GM06990 (cell line): ENCODE measurements at regions not wholly inside any gene's neighbourhood (a gene's known extent, or its start where the extent isn't known, plus 50 kb on each side); places are given as distances from the start of the nearest gene placed in this dataset.

ENCODE experiments used
- DNase-seq: peaks from one replicate; pipeline ENCODE4 v3.0.0-alpha.2; 2011; ENCODE audit not compliant: insufficient read length; ENCODE audit errors: extremely low read depth
- H3K27me3 ChIP-seq: replicated peaks from 2 replicates; pipeline ENCODE4 v1.6.0; 2011; ENCODE audit warnings: low read length; ENCODE audit not compliant: control insufficient read depth, insufficient read depth
- H3K36me3 ChIP-seq: 2 replicates; pipeline ENCODE4 v1.5.1; 2011; ENCODE audit warnings: low read length; ENCODE audit not compliant: control insufficient read depth, insufficient read depth
- H3K4me3 ChIP-seq: replicated peaks from 2 replicates; pipeline ENCODE4 v1.5.1; 2011; ENCODE audit warnings: low read depth, mild to moderate bottlenecking, control low read depth, low read length
- TF ChIP-seq, protein P1 (sequence below): IDR thresholded peaks from 2 replicates; pipeline ENCODE4 v1.5.1; 2011; ENCODE audit warnings: low read length, control low read depth, mild to moderate bottlenecking, inconsistent platforms; ENCODE audit not compliant: insufficient read depth, poor library complexity, severe bottlenecking

DNA sequence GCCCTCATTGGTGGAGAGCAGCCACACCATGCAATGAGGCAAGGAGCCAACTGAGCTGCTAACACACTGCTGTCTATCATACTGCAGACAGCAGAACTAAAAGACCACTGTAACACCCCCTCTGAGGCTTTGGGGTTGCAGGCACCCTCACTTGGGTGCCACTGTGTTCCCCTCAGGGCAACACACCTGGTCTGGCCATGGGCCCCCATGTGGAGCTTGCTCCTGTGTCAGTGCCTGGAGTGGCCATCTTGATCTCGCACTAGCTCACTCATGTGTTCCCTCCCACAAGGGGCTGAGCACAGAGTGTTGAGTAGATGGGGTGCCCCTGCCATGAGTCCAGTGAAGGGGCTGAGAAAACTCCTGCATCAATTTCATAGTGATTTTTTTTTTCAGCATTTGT is 532.4 kb upstream of the FTMT start:
- no peaks in the 10 kb centered on the region for H3K27me3 ChIP-seq
- DNase-seq = no peak
- TF ChIP-seq, protein P1, sequence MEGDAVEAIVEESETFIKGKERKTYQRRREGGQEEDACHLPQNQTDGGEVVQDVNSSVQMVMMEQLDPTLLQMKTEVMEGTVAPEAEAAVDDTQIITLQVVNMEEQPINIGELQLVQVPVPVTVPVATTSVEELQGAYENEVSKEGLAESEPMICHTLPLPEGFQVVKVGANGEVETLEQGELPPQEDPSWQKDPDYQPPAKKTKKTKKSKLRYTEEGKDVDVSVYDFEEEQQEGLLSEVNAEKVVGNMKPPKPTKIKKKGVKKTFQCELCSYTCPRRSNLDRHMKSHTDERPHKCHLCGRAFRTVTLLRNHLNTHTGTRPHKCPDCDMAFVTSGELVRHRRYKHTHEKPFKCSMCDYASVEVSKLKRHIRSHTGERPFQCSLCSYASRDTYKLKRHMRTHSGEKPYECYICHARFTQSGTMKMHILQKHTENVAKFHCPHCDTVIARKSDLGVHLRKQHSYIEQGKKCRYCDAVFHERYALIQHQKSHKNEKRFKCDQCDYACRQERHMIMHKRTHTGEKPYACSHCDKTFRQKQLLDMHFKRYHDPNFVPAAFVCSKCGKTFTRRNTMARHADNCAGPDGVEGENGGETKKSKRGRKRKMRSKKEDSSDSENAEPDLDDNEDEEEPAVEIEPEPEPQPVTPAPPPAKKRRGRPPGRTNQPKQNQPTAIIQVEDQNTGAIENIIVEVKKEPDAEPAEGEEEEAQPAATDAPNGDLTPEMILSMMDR = no peak
- H3K36me3 ChIP-seq = no peaks in the 10 kb centered on the region
- H3K4me3 ChIP-seq = no peak overlapping the region

DNA sequence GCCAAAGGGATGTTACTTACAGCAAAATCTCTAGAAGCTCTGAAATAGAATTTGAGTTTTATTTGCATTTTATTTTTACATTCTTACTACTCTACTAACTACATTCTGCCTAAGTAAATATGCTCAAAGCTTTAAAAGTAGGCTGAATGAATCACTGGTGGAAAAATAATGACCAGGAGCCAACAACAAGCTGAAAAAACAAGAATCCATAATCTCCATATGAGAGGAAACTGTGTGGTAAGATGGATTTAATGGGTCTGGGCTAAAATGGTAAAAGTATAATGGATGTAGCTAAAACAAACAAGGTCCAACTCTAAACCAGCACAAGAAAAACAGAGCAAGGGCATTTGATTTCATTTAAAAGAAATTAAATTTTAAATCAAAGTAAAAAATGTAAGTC is 525.8 kb upstream of the FTMT start:
- Histone ChIP-seq H3K27me3 (no peaks in the 10 kb centered on the region), H3K4me3 (no peak overlapping the region), H3K36me3 (no peaks in the 10 kb centered on the region)
- TF ChIP-seq, protein P1 = no peak
- no peak for DNase-seq

DNA sequence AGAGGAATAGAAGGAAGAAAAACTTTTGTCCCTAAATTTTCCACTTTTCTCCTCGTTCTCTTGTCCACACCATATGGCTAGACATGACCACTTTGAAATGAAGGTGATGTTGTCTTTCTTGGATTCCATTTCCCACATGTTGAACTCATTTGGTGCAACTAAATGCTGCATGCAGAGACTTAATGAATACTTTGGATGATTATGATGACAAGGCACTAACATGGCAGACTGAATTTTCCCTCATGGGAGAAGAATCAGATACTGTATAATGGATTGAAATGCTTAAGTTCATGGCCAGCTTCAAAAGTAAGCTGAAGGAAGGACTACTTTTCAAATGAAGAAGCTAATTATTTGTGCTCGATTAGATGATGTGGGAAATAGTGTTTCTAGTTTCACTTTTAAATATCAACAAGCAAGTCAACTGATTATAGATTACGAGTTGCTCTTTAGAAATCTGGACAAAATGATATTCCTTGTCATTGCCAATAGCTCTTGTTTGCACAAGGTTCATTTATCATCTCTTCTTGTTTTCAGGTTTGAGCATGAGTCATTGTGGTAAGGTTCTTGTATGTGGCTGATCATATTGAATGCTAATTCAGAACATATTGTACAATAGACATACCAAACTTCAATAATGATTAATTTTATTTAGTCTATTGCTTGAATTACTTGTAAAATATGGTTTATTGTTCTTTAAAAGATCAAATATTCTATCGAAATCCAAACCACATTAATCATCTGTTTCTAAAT is 501.3 kb upstream of the FTMT start:
- TF ChIP-seq, protein P1 = no peak
- Histone ChIP-seq H3K27me3 (no peaks in the 10 kb centered on the region), H3K4me3 (no peak overlapping the region), H3K36me3 (no peaks in the 10 kb centered on the region)
- DNase-seq = no peak

DNA sequence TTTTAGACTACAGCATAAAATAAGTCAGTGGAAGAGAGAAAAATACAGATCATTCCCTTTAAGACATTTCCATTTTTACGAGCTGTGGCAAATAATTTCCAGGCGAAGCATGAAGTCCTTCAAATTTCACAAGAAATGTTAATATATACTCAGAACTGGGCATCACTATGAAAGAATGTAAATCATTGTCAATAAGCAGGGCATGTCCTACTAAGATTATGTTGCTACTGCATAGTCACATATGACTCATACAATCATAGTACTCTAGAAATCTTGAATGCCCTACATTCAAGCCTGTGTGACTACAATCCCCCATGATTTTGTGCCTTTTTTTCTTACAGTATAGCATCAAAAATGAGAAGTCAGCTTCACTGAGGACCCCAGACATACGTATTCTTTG is 485.2 kb upstream of the FTMT start:
- Histone ChIP-seq H3K36me3 (no peaks in the 10 kb centered on the region), H3K27me3 (no peaks in the 10 kb centered on the region), H3K4me3 (no peak overlapping the region)
- TF ChIP-seq, protein P1 = no peak
- no peak for DNase-seq

DNA sequence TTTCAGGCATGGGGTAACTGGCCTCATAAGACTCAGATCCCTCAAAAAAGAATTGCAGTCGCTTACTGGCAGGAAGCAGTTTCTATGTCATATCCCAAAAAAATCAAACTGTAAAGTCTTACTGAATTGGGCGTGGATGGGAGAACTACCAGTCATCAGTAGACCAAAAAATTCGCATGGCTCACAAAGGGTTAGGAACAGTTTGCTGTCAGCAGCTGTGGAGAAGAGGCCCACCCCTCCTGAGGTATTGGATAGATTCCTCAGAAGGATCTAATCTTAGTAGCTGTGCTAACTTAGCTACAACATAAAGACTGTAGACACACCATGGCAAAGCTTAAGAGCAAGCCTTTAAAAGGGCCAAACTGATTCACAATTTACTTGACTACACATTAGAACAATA is 478.3 kb upstream of the FTMT start:
- TF ChIP-seq, protein P1 = no peak
- H3K27me3 ChIP-seq = no peaks in the 10 kb centered on the region
- no peak overlapping the region for H3K4me3 ChIP-seq
- no peak for DNase-seq
- no peaks in the 10 kb centered on the region for H3K36me3 ChIP-seq

DNA sequence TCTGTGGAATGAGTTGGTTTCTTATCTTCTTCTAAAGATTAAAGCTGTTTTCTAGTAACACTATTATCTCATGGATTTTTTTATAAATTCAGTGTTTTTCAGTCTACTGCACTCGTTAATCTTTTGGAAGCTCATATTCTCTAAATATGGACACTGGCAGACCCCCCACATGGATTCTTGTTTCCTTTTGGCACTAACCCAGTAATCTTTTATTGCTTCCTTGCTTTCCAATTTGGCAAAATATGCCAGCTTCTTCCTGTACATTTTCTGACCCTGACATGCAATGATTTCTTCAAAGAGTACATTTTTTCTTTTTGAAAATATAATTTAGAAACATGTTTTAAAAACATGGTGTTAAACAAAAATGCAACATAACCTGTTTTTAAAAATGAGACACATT is 474.2 kb upstream of the FTMT start:
- DNase-seq = no peak
- TF ChIP-seq, protein P1 = no peak
- Histone ChIP-seq H3K27me3 (no peaks in the 10 kb centered on the region), H3K36me3 (no peaks in the 10 kb centered on the region), H3K4me3 (no peak overlapping the region)
